Neuron (in vitro differentiated cells): ENCODE measurements at regions not wholly inside any gene's neighbourhood (a gene's known extent, or its start where the extent isn't known, plus 50 kb on each side); places are given as distances from the start of the nearest gene placed in this dataset.

Experiments used
- H2AFZ ChIP-seq: one replicate; pipeline ENCODE4 v1.6.1; 2013; ENCODE audit warnings: low read depth, mild to moderate bottlenecking, inconsistent platforms, low read length, moderate library complexity
- H3K27me3 ChIP-seq: one replicate; pipeline ENCODE4 v1.6.1; 2013; ENCODE audit warnings: low read length; ENCODE audit not compliant: insufficient read depth
- H3K36me3 ChIP-seq: one replicate; pipeline ENCODE4 v1.6.1; 2013; ENCODE audit warnings: low read length; ENCODE audit not compliant: insufficient read depth
- H3K4me1 ChIP-seq: one replicate; pipeline ENCODE4 v1.6.1; 2013; ENCODE audit warnings: low read length; ENCODE audit not compliant: insufficient read depth
- H3K4me3 ChIP-seq: 2 replicates; pipeline ENCODE4 v1.5.1; 2013; ENCODE audit warnings: mild to moderate bottlenecking, low read length, moderate library complexity
- H3K9me3 ChIP-seq: one replicate; pipeline ENCODE4 v1.6.1; 2013; ENCODE audit warnings: low read length

- Histone ChIP-seq H3K27me3 (peaks cover 28% of the 10 kb centered on the region), H3K36me3 (no peaks in the 10 kb centered on the region), H3K9me3 (peaks cover 1% of the 10 kb centered on the region), H3K4me3 (no peak overlapping the region), H2AFZ (no peak overlapping the region), H3K4me1 (peaks cover 11% of the 10 kb centered on the region)
These were observed 144.8 kb upstream of the GLI2 start for GRCh38 chr2:120590841-120591240.

GRCh38 chr2:120591572-120591971, 144.1 kb upstream of the GLI2 start:
- Histone ChIP-seq H3K4me3 (no peak overlapping the region), H2AFZ (no peak overlapping the region), H3K27me3 (peaks cover 22% of the 10 kb centered on the region), H3K9me3 (no peaks in the 10 kb centered on the region), H3K36me3 (no peaks in the 10 kb centered on the region), H3K4me1 (peaks cover 16% of the 10 kb centered on the region)

- Histone ChIP-seq H3K36me3 (no peaks in the 10 kb centered on the region), H3K4me3 (no peak overlapping the region), H3K4me1 (peaks cover 17% of the 10 kb centered on the region), H3K9me3 (no peaks in the 10 kb centered on the region), H2AFZ (no peak overlapping the region), H3K27me3 (peaks cover 21% of the 10 kb centered on the region)
These were observed 143.6 kb upstream of the GLI2 start for GRCh38 chr2:120592084-120592483.

GRCh38 chr2:120593921-120594686, 141.6 kb upstream of the GLI2 start:
- H3K4me1 ChIP-seq: peaks cover 22% of the 10 kb centered on the region
- no peaks in the 10 kb centered on the region for H3K9me3 ChIP-seq

GRCh38 chr2:120594856-120595685, 140.6 kb upstream of the GLI2 start:
- H2AFZ ChIP-seq: no peak overlapping the region
- no peak overlapping the region for H3K4me3 ChIP-seq
- peaks cover 22% of the 10 kb centered on the region for H3K4me1 ChIP-seq
- peaks cover 16% of the 10 kb centered on the region for H3K27me3 ChIP-seq
- H3K9me3 ChIP-seq: no peaks in the 10 kb centered on the region
- H3K36me3 ChIP-seq: no peaks in the 10 kb centered on the region

More at GRCh38 chr2:120593921-120594686, 141.6 kb upstream of the GLI2 start:
- Histone ChIP-seq H3K4me3 (no peak overlapping the region), H2AFZ (no peak overlapping the region), H3K36me3 (no peaks in the 10 kb centered on the region), H3K27me3 (peaks cover 21% of the 10 kb centered on the region)

GRCh38 chr2:120595739-120596138, 139.9 kb upstream of the GLI2 start:
- H3K4me3 ChIP-seq: no peak overlapping the region
- H2AFZ ChIP-seq: no peak overlapping the region
- H3K4me1 ChIP-seq: peaks cover 22% of the 10 kb centered on the region
- peaks cover 13% of the 10 kb centered on the region for H3K27me3 ChIP-seq
- H3K36me3 ChIP-seq: no peaks in the 10 kb centered on the region
- no peaks in the 10 kb centered on the region for H3K9me3 ChIP-seq

- Histone ChIP-seq H2AFZ (no peak overlapping the region), H3K27me3 (peaks cover 13% of the 10 kb centered on the region), H3K4me3 (no peak overlapping the region), H3K9me3 (no peaks in the 10 kb centered on the region), H3K36me3 (no peaks in the 10 kb centered on the region), H3K4me1 (peaks cover 22% of the 10 kb centered on the region)
These were observed 139.4 kb upstream of the GLI2 start for GRCh38 chr2:120596191-120596811.

- Histone ChIP-seq H3K4me3 (no peak overlapping the region), H3K27me3 (peaks cover 15% of the 10 kb centered on the region), H2AFZ (no peak overlapping the region), H3K4me1 (peaks cover 22% of the 10 kb centered on the region), H3K36me3 (no peaks in the 10 kb centered on the region), H3K9me3 (no peaks in the 10 kb centered on the region)
These were observed 138.6 kb upstream of the GLI2 start for GRCh38 chr2:120596990-120597594.

GRCh38 chr2:120597595-120598193, 138.0 kb upstream of the GLI2 start:
- no peak overlapping the region for H3K4me3 ChIP-seq
- no peaks in the 10 kb centered on the region for H3K36me3 ChIP-seq
- peaks cover 18% of the 10 kb centered on the region for H3K27me3 ChIP-seq
- peaks cover 22% of the 10 kb centered on the region for H3K4me1 ChIP-seq
- H3K9me3 ChIP-seq: no peaks in the 10 kb centered on the region
- no peak overlapping the region for H2AFZ ChIP-seq

GRCh38 chr2:120598416-120598815, 137.3 kb upstream of the GLI2 start:
- H3K9me3 ChIP-seq: no peaks in the 10 kb centered on the region
- H2AFZ ChIP-seq: no peak overlapping the region
- H3K36me3 ChIP-seq: no peaks in the 10 kb centered on the region
- H3K4me3 ChIP-seq: no peak overlapping the region
- H3K27me3 ChIP-seq: peaks cover 18% of the 10 kb centered on the region
- peaks cover 22% of the 10 kb centered on the region for H3K4me1 ChIP-seq

GRCh38 chr2:120599072-120599471, 136.6 kb upstream of the GLI2 start:
- peaks cover 18% of the 10 kb centered on the region for H3K27me3 ChIP-seq
- H3K36me3 ChIP-seq: no peaks in the 10 kb centered on the region
- no peak overlapping the region for H3K4me3 ChIP-seq
- H3K9me3 ChIP-seq: no peaks in the 10 kb centered on the region
- no peak overlapping the region for H2AFZ ChIP-seq
- H3K4me1 ChIP-seq: peaks cover 22% of the 10 kb centered on the region

GRCh38 chr2:120599656-120600055, 136.0 kb upstream of the GLI2 start:
- Histone ChIP-seq H3K27me3 (peaks cover 14% of the 10 kb centered on the region), H2AFZ (no peak overlapping the region), H3K36me3 (no peaks in the 10 kb centered on the region), H3K9me3 (no peaks in the 10 kb centered on the region), H3K4me3 (no peak overlapping the region), H3K4me1 (peaks cover 22% of the 10 kb centered on the region)
